Breast epithelium (tissue), 4 donors: ENCODE measurements at regions not wholly inside any gene's neighbourhood (a gene's known extent, or its start where the extent isn't known, plus 50 kb on each side); places are given as distances from the start of the nearest gene placed in this dataset.

ENCODE experiments used
- DNase-seq, 2 donors: peaks; one replicate each; pipeline ENCODE4 v3.0.0-alpha.2; 2019; ENCODE audit warnings: low spot score in 2 of 2
- H3K27ac ChIP-seq, 2 donors: fragments of 200-600 bp; sonication (generic) in 1 of 2; one replicate each; pipeline ENCODE4 v1.5.1; 2016 to 2019; ENCODE audit warnings: mild to moderate bottlenecking in 1 of 2
- H3K27me3 ChIP-seq, 2 donors: fragments of 200-600 bp; sonication (generic) in 1 of 2; one replicate each; pipeline versions ENCODE4 v1.5.1 to v1.6.0; 2017 to 2019; ENCODE audit warnings: control low read depth in 1 of 2, mild to moderate bottlenecking in 1 of 2
- H3K36me3 ChIP-seq: fragments of 200-600 bp; one replicate; pipeline ENCODE4 v1.5.1; 2019
- H3K4me1 ChIP-seq, 2 donors: fragments of 200-600 bp; sonication (generic); one replicate each; pipeline ENCODE4 v1.5.1; 2016 to 2019; ENCODE audit warnings: control low read depth in 1 of 2
- H3K4me3 ChIP-seq, 3 donors: fragments of 200-600 bp; sonication (generic); 1 replicate in 2 of 3; 2 replicates in 1 of 3; pipeline ENCODE4 v1.5.1; 2016 to 2019; ENCODE audit warnings: mild to moderate bottlenecking in 3 of 3, moderate library complexity in 2 of 3
- H3K9me3 ChIP-seq, 2 donors: fragments of 200-600 bp; sonication (generic) in 1 of 2; one replicate each; pipeline ENCODE4 v1.5.1; 2016 to 2019; ENCODE audit warnings: control low read depth in 1 of 2
- CTCF ChIP-seq, 3 donors: fragments of 450-650 bp; IDR thresholded peaks; one replicate each; pipeline ENCODE4 v1.5.1; 2016 to 2017; ENCODE audit warnings: antibody characterized with exemption in 3 of 3, mild to moderate bottlenecking in 3 of 3, moderate library complexity in 3 of 3
- POLR2A ChIP-seq: fragments of 450-650 bp; IDR thresholded peaks from one replicate; pipeline ENCODE4 v1.6.1; 2016; ENCODE audit warnings: antibody characterized with exemption, mild to moderate bottlenecking, moderate library complexity
- POLR2AphosphoS5 ChIP-seq, 3 donors: sonication (generic); formaldehyde crosslinking; IDR thresholded peaks; one replicate each; pipeline ENCODE4 v1.6.1; 2017; ENCODE audit warnings: antibody characterized with exemption in 3 of 3
- intact Hi-C: fragments of 100-400 bp; cut with DNase I; formaldehyde crosslinking; loops from one replicate; pipeline ENCODE4 v1.15.1; 2023; ENCODE audit warnings: low total_unique reads

GRCh38 chr2:211035548-211036185, 479.3 kb downstream of the CPS1 start:
- Histone ChIP-seq H3K27me3 (no peaks in the 10 kb centered on the region), H3K9me3 (no peaks in the 10 kb centered on the region), H3K4me1 (no peaks in the 10 kb centered on the region), H3K4me3 (no peak overlapping the region), H3K27ac (no peak overlapping the region), H3K36me3 (no peaks in the 10 kb centered on the region)
- intact Hi-C loops = no loop called here
- TF ChIP-seq CTCF (IDR thresholded peaks at IDR 0.05) = peak in 1 of 3 donors; percentile 32
- TF ChIP-seq POLR2A = no peak
- no peak for DNase-seq

- intact Hi-C loops = no loop called here
- Histone ChIP-seq H3K27ac (no peak overlapping the region), H3K9me3 (no peaks in the 10 kb centered on the region), H3K4me3 (no peak overlapping the region), H3K27me3 (no peaks in the 10 kb centered on the region), H3K4me1 (no peaks in the 10 kb centered on the region), H3K36me3 (no peaks in the 10 kb centered on the region)
- no peak for TF ChIP-seq POLR2A
- TF ChIP-seq POLR2AphosphoS5 (IDR thresholded peaks at IDR 0.05) = no peak
- TF ChIP-seq CTCF (IDR thresholded peaks at IDR 0.05) = no peak
- no peak for DNase-seq
Observed at GRCh38 chr2:211045025-211045424, 488.6 kb downstream of the CPS1 start.

- Histone ChIP-seq H3K27me3 (no peaks in the 10 kb centered on the region), H3K27ac (no peak overlapping the region), H3K4me1 (no peaks in the 10 kb centered on the region), H3K36me3 (no peaks in the 10 kb centered on the region), H3K4me3 (no peak overlapping the region), H3K9me3 (no peaks in the 10 kb centered on the region)
- intact Hi-C loops = no loop called here
- no peak for TF ChIP-seq POLR2AphosphoS5 (IDR thresholded peaks at IDR 0.05)
- TF ChIP-seq CTCF (IDR thresholded peaks at IDR 0.05) = no peak
- TF ChIP-seq POLR2A = no peak
- DNase-seq = no peak
Observed at GRCh38 chr2:211049321-211050018, 493.1 kb downstream of the CPS1 start.

- no peaks in the 10 kb centered on the region for H3K27me3 ChIP-seq
- H3K9me3 ChIP-seq = no peaks in the 10 kb centered on the region
- no peak for TF ChIP-seq POLR2AphosphoS5 (IDR thresholded peaks at IDR 0.05)
- intact Hi-C loops = no loop called here
- no peak overlapping the region for H3K4me3 ChIP-seq
- no peaks in the 10 kb centered on the region for H3K4me1 ChIP-seq
- no peak overlapping the region for H3K27ac ChIP-seq
- H3K36me3 ChIP-seq = no peaks in the 10 kb centered on the region
- no peak for DNase-seq
Observed at GRCh38 chr2:211055438-211055837, 499.0 kb downstream of the CPS1 start.

GRCh38 chr2:211061612-211062296, 505.4 kb downstream of the CPS1 start:
- no peak for DNase-seq
- Histone ChIP-seq H3K36me3 (no peaks in the 10 kb centered on the region), H3K27me3 (no peaks in the 10 kb centered on the region), H3K27ac (no peak overlapping the region), H3K4me3 (no peak overlapping the region), H3K9me3 (no peaks in the 10 kb centered on the region), H3K4me1 (no peaks in the 10 kb centered on the region)
- intact Hi-C loops = no loop called here
- TF ChIP-seq CTCF (IDR thresholded peaks at IDR 0.05) = no peak
- no peak for TF ChIP-seq POLR2A
- no peak for TF ChIP-seq POLR2AphosphoS5 (IDR thresholded peaks at IDR 0.05)
